ENCODE measurements at regions not wholly inside any gene's neighbourhood (a gene's known extent, or its start where the extent isn't known, plus 50 kb on each side); places are given as distances from the start of the nearest gene placed in this dataset.

- TF ChIP-seq CTCF (IDR thresholded peaks at IDR 0.05; ENCODE audit: extremely low read depth in 1 of 2, insufficient read depth in 1 of 2, low read depth in 1 of 2, low read length in 2 of 2) (no peak), EZH2 (IDR thresholded peaks at IDR 0.05; ENCODE audit: borderline replicate concordance, low read depth, low read length, severe bottlenecking) (no peak), POLR2A (IDR thresholded peaks at IDR 0.05; ENCODE audit: low read depth, low read length) (no peak), GATA2 (IDR thresholded peaks at IDR 0.05; ENCODE audit: insufficient read depth, insufficient read length, low read depth, low read length) (no peak), POLR2AphosphoS5 (IDR thresholded peaks at IDR 0.05; ENCODE audit: insufficient read depth, low read depth, low read length) (no peak), MYC (IDR thresholded peaks at IDR 0.05; ENCODE audit: low read depth, low read length) (no peak), MAX (IDR thresholded peaks at IDR 0.05; ENCODE audit: insufficient read depth, insufficient read length) (no peak), FOS (IDR thresholded peaks at IDR 0.05; ENCODE audit: borderline replicate concordance, insufficient read depth, low read length) (no peak)
Measured at GRCh38 chr2:383178-383577, 95.3 kb upstream of the ALKAL2 start.

Measured in endothelial cell of umbilical vein (primary cell).